Aorta (tissue), 5 donors: ENCODE measurements at regions not wholly inside any gene's neighbourhood (a gene's known extent, or its start where the extent isn't known, plus 50 kb on each side); places are given as distances from the start of the nearest gene placed in this dataset.

Experiments used
- ATAC-seq: fragments of 200-7000 bp; cut with Tn5 transposase; one replicate; pipeline ENCODE4 v1.9.1; 2022; ENCODE audit warnings: moderate library complexity; ENCODE audit not compliant: low FRiP score
- DNase-seq, 2 donors: peaks; one replicate each; pipeline ENCODE4 v3.0.0-alpha.2; 2020
- H3K27ac ChIP-seq, 2 donors: one replicate each; pipeline ENCODE4 v1.5.1; 2013; ENCODE audit warnings: low read length in 2 of 2, mild to moderate bottlenecking in 2 of 2, moderate library complexity in 2 of 2, control low read depth in 1 of 2, inconsistent platforms in 1 of 2, low read depth in 1 of 2
- H3K27me3 ChIP-seq, 2 donors: one replicate each; pipeline ENCODE4 v1.6.1; 2013; ENCODE audit warnings: control low read depth in 1 of 2, low read length in 1 of 2, mild to moderate bottlenecking in 1 of 2, moderate library complexity in 1 of 2; ENCODE audit not compliant: insufficient read depth in 2 of 2, control insufficient read depth in 1 of 2
- H3K36me3 ChIP-seq, 2 donors: one replicate each; pipeline ENCODE4 v1.6.1; 2013; ENCODE audit warnings: control low read depth in 1 of 2, low read length in 1 of 2, mild to moderate bottlenecking in 1 of 2; ENCODE audit not compliant: insufficient read depth in 2 of 2, control insufficient read depth in 1 of 2
- H3K4me1 ChIP-seq, 2 donors: one replicate each; pipeline ENCODE4 v1.6.1; 2013; ENCODE audit warnings: low read length in 2 of 2, control low read depth in 1 of 2, mild to moderate bottlenecking in 1 of 2, moderate library complexity in 1 of 2; ENCODE audit not compliant: insufficient read depth in 2 of 2, control insufficient read depth in 1 of 2
- H3K4me3 ChIP-seq, 2 donors: one replicate each; pipeline ENCODE4 v1.5.1; 2013; ENCODE audit warnings: low read length in 2 of 2, control low read depth in 1 of 2, mild to moderate bottlenecking in 1 of 2
- H3K9me3 ChIP-seq: one replicate; pipeline ENCODE4 v1.6.1; 2013; ENCODE audit warnings: mild to moderate bottlenecking, low read length; ENCODE audit not compliant: control insufficient read depth
- WGBS, 2 donors: extraction: QIAGEN DNeasy Blood & Tissue Kit; methylation state at CpG; one replicate each; pipeline ENCODE4 v1.1.7; 2013; 5-methylcytosine and 5-hydroxymethylcytosine counted together
- intact Hi-C, 2 donors: fragments of 100-400 bp; cut with DNase I; formaldehyde crosslinking; loops; one replicate each; pipeline versions ENCODE4 v1.14.2 to v1.15.0; 2022
- donor health status: healthy with polysubstance abuse.
- donor health status: Bipolar disorder and iron deficiency.
- donor health status: DM: no; HTN: no; CAD: no.
- donor health status: DM: no; HTN: no; CAD: no.
- donor health status: DM: yes; HTN: yes; CAD: no.

- ATAC-seq (no peak), DNase-seq (no peak)
- no peaks in the 10 kb centered on the region for H3K9me3 ChIP-seq
- no peaks in the 10 kb centered on the region for H3K27me3 ChIP-seq
- H3K4me3 ChIP-seq = no peak overlapping the region
- no peak overlapping the region for H3K27ac ChIP-seq
- intact Hi-C loops = no loop called here
- no peaks in the 10 kb centered on the region for H3K4me1 ChIP-seq
- WGBS, 2 donors = 75 to 89% methylated on average over 2 of the region's 2 CpGs
- H3K36me3 ChIP-seq = no peaks in the 10 kb centered on the region
These were observed 899.1 kb upstream of the ZWINT start for GRCh38 chr10:57260175-57260574.

- 96% methylated on average over 32 of the region's 32 CpGs for WGBS, 2 donors
- no peaks in the 10 kb centered on the region for H3K27me3 ChIP-seq
- no peak overlapping the region for H3K4me3 ChIP-seq
- H3K4me1 ChIP-seq = no peaks in the 10 kb centered on the region
- DNase-seq (no peak), ATAC-seq (peak; percentile 29)
- intact Hi-C loops = no loop called here
- no peak overlapping the region for H3K27ac ChIP-seq
- H3K36me3 ChIP-seq = no peaks in the 10 kb centered on the region
- H3K9me3 ChIP-seq = no peaks in the 10 kb centered on the region
These were observed 888.7 kb upstream of the ZWINT start for GRCh38 chr10:57249615-57250281.

GRCh38 chr10:57247271-57247670 is 886.2 kb upstream of the ZWINT start:
- no peaks in the 10 kb centered on the region for H3K9me3 ChIP-seq
- H3K27ac ChIP-seq = no peak overlapping the region
- H3K36me3 ChIP-seq = no peaks in the 10 kb centered on the region
- no peaks in the 10 kb centered on the region for H3K4me1 ChIP-seq
- ATAC-seq = no peak
- H3K4me3 ChIP-seq = no peak overlapping the region
- no peak for DNase-seq
- H3K27me3 ChIP-seq = no peaks in the 10 kb centered on the region
- 50% methylated on average over 4 of the region's 4 CpGs for WGBS, 2 donors
- intact Hi-C loops = no loop called here

- WGBS, 2 donors = 49 to 59% methylated on average over 3 of the region's 3 CpGs
- Histone ChIP-seq H3K27me3 (no peaks in the 10 kb centered on the region), H3K9me3 (peaks cover under 1% of the 10 kb centered on the region), H3K4me3 (no peak overlapping the region), H3K27ac (no peak overlapping the region), H3K36me3 (no peaks in the 10 kb centered on the region), H3K4me1 (no peaks in the 10 kb centered on the region)
- intact Hi-C loops = no loop called here
- DNase-seq (no peak), ATAC-seq (no peak)
These were observed 864.9 kb upstream of the ZWINT start for GRCh38 chr10:57225920-57226319.

GRCh38 chr10:57224811-57225210 is 863.8 kb upstream of the ZWINT start:
- no peak for ATAC-seq
- WGBS, 2 donors = 39% methylated on average over 2 of the region's 2 CpGs

DNA sequence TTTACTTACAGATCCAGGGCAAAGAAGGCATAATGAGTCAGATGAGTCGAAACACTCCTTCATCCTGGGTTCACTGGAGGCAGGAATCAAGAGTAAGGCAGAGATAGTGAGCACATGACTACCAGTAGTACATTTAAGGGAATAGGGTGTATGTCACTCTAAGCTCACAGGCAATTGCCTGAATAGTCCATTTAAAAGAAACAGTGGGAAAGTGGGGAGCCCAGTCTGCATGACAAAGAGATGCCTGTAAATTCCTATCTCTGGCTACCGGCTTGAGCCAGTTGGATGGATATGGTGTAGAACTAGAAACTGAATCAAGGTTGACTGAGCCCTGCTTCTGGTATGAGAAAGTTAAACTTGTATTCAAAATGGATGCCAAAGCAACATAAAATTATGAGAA is 861.5 kb upstream of the ZWINT start:
- Histone ChIP-seq H3K9me3 (no peaks in the 10 kb centered on the region), H3K27me3 (no peaks in the 10 kb centered on the region), H3K4me1 (no peaks in the 10 kb centered on the region), H3K36me3 (no peaks in the 10 kb centered on the region), H3K27ac (no peak overlapping the region), H3K4me3 (no peak overlapping the region)
- DNase-seq (no peak), ATAC-seq (no peak)
- intact Hi-C loops = no loop called here
- 68 to 77% methylated on average over 2 of the region's 2 CpGs for WGBS, 2 donors

More at GRCh38 chr10:57224811-57225210, 863.8 kb upstream of the ZWINT start:
- intact Hi-C loops = no loop called here
- DNase-seq = no peak
- H3K36me3 ChIP-seq = no peaks in the 10 kb centered on the region
- no peaks in the 10 kb centered on the region for H3K27me3 ChIP-seq
- no peaks in the 10 kb centered on the region for H3K9me3 ChIP-seq
- no peak overlapping the region for H3K4me3 ChIP-seq
- no peak overlapping the region for H3K27ac ChIP-seq
- no peaks in the 10 kb centered on the region for H3K4me1 ChIP-seq

DNA sequence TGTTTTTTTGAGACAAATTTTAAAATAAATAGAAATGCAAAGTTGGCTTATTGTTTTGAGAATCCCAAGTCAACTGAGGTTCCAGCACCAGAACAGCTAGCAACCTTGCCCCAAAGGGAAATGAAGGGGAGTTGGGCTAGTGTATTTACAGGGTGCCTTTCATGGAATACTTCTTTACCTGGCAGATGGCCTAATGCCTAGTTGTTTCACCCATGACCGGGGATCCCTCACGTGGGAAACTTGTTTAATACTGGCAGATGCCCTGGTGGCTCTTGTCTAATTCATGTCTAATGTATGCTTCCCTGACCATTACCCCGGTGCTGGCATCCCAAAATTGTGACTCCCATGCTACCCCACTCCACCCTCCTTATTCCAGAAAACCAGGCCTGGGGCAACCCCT is 861.1 kb upstream of the ZWINT start:
- H3K9me3 ChIP-seq = no peaks in the 10 kb centered on the region
- no peaks in the 10 kb centered on the region for H3K36me3 ChIP-seq
- ATAC-seq (no peak), DNase-seq (no peak)
- no peaks in the 10 kb centered on the region for H3K4me1 ChIP-seq
- H3K27me3 ChIP-seq = no peaks in the 10 kb centered on the region
- intact Hi-C loops = no loop called here
- H3K4me3 ChIP-seq = no peak overlapping the region
- no peak overlapping the region for H3K27ac ChIP-seq
- 86 to 90% methylated on average over 3 of the region's 3 CpGs for WGBS, 2 donors

- WGBS, 2 donors = 70 to 73% methylated on average over 3 of the region's 3 CpGs
- ATAC-seq (no peak), DNase-seq (no peak)
These were observed 860.6 kb upstream of the ZWINT start for GRCh38 chr10:57221674-57222073.

DNA sequence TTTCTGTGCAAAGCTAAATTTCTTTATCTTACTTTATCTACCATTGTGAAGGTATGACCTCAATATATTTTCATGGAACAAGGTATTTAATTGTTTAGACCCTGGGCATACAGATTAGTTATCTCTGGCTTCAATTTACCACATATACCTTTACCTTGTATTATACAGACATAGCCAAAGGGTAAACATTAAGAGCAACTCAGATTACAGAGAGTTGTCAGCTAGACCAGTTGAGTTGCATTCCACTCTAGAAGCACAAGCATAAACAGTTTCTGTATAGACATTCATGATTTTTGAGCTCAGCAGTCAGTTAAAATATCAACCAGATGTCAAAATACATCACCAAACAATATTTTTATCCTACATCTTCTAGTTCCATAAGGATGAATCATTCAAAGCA is 857.3 kb upstream of the ZWINT start:
- ATAC-seq (no peak), DNase-seq (no peak)
- no peak overlapping the region for H3K4me3 ChIP-seq
- no peaks in the 10 kb centered on the region for H3K27me3 ChIP-seq
- H3K27ac ChIP-seq = no peak overlapping the region
- H3K36me3 ChIP-seq = no peaks in the 10 kb centered on the region
- no peaks in the 10 kb centered on the region for H3K9me3 ChIP-seq
- intact Hi-C loops = no loop called here
- no peaks in the 10 kb centered on the region for H3K4me1 ChIP-seq

More at GRCh38 chr10:57221674-57222073, 860.6 kb upstream of the ZWINT start:
- Histone ChIP-seq H3K36me3 (no peaks in the 10 kb centered on the region), H3K27me3 (no peaks in the 10 kb centered on the region), H3K27ac (no peak overlapping the region), H3K4me1 (no peaks in the 10 kb centered on the region), H3K9me3 (no peaks in the 10 kb centered on the region), H3K4me3 (no peak overlapping the region)
- intact Hi-C loops = no loop called here
